Kidney glomerular epithelial cell (primary cell): ENCODE measurements at regions not wholly inside any gene's neighbourhood (a gene's known extent, or its start where the extent isn't known, plus 50 kb on each side); places are given as distances from the start of the nearest gene placed in this dataset.
A peak's percentile ranks its signal among the peaks of the same experiment; 100 is the strongest.
"Not testable (repeated sequence)": the region's sequence is repeated elsewhere in the genome, so short reads cannot be mapped to it uniquely, and the experiment has no call there.

ENCODE experiments used
- DNase-seq: peaks from one replicate; lab custom pipeline; 2025; lab: John Stamatoyannopoulos, UW

- DNase-seq, result not testable (repeated sequence)
Observed at GRCh38 chr2:55124682-55125081, 74.4 kb upstream of the RTN4 start.

GRCh38 chr2:55123851-55124269, 73.6 kb upstream of the RTN4 start:
- no peak for DNase-seq

DNA sequence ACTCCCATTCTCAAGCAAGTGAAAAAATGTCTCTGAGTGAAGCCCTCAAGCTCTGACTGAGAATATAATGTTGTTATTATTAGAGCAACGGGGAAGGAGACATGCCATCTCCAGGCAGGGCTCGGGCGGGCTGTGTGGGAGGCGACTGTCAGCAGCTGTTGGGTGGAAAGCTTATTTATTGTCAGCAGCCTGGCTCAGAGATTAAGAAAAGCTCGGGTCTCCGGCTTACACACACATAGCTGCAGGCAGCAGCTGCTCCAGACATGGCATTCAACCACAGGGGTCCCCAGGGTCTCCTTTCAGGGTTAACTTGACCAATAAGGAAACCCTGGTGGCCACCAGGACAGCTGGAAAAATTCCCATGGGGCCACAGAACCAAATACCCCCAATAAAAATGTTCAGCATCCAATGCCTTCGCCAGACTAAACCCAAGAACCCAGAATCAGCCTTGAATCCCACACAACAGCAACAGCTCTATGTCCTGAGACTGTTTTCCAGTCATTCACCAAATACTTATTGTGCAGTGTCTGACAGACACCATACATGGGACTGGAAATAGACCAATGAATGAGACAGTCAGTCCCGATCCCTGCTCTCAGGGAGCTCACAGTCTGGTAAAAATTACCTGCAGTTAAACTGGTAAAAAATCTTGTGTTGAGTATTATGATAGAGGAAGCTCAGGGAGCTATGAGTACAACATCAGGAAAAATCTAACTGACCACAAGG, 70.5 kb upstream of the RTN4 start:
- peak; percentile 29 for DNase-seq

- no peak for DNase-seq
Observed at GRCh38 chr2:55119711-55120487, 69.6 kb upstream of the RTN4 start.

DNA sequence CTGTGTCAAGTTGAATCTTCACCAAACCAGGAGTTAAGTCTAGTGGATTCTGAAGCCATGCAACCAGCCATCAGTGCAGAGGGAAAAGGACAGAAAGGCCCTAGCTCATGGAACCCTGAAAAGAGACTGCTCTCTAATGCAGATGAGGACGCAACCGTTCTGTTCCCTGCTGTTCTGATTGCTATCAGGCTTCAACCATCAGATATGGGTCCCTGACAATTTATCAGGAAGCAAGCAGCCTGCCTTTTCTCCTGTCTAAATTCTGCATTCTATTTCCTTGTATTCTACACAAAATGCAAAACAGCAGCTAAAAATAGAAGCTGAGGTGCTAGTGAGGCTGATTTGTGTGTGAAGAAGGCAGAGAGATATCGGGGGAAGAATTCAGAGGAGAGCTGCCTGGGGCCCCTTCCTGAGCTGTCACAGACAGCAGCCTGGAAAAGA, 68.4 kb upstream of the RTN4 start:
- no peak for DNase-seq

- no peak for DNase-seq
Observed at GRCh38 chr2:55116966-55117365, 66.7 kb upstream of the RTN4 start.

GRCh38 chr2:55116598-55116964, 66.3 kb upstream of the RTN4 start:
- DNase-seq, result no peak

GRCh38 chr2:55115761-55116597, 65.7 kb upstream of the RTN4 start:
- no peak for DNase-seq

GRCh38 chr2:55114597-55114996, 64.3 kb upstream of the RTN4 start:
- DNase-seq, result no peak

DNA sequence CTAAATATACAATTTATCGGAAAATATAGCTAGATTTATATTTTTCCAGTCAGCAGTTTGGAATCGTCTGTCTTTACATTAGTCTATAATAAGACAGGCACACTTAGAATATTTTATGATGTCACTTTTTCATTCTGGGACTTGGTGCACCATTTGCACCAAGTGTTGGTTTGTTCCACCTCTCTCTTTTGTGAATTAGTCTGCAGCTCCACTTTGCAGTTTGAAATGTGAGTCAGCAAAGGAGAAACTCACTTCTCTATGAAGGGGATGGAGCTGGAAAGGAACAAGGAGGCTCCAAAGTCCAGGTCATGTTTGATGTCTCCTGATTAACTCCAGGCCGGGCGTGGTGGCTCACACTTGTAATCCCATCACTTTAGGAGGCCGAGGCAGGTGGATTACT, 63.8 kb upstream of the RTN4 start:
- DNase-seq, result no peak

GRCh38 chr2:55112229-55113031, 62.2 kb upstream of the RTN4 start:
- no peak for DNase-seq

GRCh38 chr2:55111570-55112228, 61.4 kb upstream of the RTN4 start:
- DNase-seq, result peak; percentile 60

DNA sequence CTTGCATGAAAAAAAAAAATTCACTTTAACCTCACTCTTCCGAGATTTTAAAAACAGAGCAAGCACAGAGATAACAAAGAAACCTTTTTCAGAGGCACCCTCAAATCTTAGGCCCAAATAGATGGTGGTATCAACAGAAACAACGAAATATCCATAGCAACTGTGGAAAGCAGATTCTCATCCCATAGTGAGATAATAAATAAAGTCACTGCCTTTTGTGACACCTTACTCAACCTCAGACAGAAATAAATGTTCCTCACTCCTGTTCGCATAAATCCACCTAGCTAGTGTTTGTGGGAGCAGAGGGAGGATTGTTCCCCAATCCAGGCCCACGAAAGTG, 60.9 kb upstream of the RTN4 start:
- no peak for DNase-seq

DNA sequence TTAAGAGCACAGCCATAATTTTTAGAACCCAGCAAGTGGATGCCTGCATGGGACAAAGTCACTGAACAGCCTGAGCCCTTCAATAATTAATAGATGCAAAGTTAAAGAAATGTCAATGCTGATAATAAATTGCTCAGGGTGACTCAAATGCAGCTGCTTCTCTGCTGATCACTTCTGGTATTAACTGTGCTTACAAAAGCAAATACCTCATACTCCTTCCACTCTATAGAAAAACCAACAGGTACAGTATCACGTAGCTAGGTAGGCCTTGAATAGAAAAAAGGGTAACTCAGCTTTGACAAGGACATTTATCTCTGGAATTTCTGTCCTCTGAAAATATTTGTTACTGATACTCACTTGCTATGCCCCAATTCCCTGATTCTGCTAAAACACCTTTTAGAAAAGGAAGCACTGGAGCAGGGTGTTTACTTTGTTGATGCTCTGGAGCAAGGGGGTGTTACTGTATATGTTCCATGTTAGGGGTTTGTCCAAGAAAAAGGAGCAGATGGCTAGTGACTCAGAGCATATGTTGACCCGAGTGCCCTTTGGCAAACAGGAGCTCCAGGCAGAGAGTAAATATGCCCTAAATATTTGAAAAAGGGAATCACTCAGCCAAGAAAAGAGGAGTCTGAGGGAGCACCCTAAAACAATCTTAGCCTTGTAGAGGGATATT, 59.1 kb upstream of the RTN4 start:
- no peak for DNase-seq

GRCh38 chr2:55108456-55109160, 58.4 kb upstream of the RTN4 start:
- DNase-seq, result no peak

GRCh38 chr2:55107436-55107835, 57.2 kb upstream of the RTN4 start:
- DNase-seq, result no peak

GRCh38 chr2:55106148-55106547, 55.9 kb upstream of the RTN4 start:
- DNase-seq, result no peak

DNA sequence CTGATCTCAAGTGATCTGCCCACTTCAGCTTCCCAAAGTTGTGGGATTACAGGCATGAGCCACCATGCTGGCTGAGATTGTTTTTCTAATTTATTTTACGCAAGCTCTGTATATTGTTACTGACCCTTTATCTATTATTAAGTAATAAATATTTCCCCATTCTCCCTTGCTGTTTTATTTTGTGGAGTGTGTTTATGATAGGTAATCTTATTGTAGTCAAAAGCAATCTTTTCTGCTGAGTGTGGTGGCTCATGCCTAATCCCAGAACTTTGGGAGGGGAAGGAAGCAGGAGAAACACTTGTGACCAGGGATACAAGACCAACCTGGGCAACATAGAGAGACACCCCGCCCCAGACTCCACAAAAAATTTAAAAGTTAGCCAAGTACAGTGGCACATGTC, 55.2 kb upstream of the RTN4 start:
- no peak for DNase-seq

GRCh38 chr2:55103046-55103445, 52.8 kb upstream of the RTN4 start:
- no peak for DNase-seq
